Prostate gland (tissue), 2 donors: ENCODE measurements at regions not wholly inside any gene's neighbourhood (a gene's known extent, or its start where the extent isn't known, plus 50 kb on each side); places are given as distances from the start of the nearest gene placed in this dataset.

Experiments
- DNase-seq: peaks from one replicate; pipeline ENCODE4 v3.0.0-alpha.2; 2019; ENCODE audit warnings: low spot score
- H3K27ac ChIP-seq, 2 donors: fragments of 200-600 bp; sonication (generic); 2 replicates each; pipeline ENCODE4 v1.5.1; 2017 to 2019
- H3K27me3 ChIP-seq: fragments of 200-600 bp; sonication (generic); replicated peaks from 2 replicates; pipeline ENCODE4 v1.5.1; 2019; ENCODE audit not compliant: insufficient read depth
- H3K36me3 ChIP-seq, 2 donors: fragments of 200-600 bp; sonication (generic); 1 replicate in 1 of 2; 2 replicates in 1 of 2; pipeline versions ENCODE4 v1.5.1 to v1.8.1; 2017 to 2019
- H3K4me1 ChIP-seq: fragments of 200-600 bp; sonication (generic); replicated peaks from 2 replicates; pipeline ENCODE4 v1.5.1; 2019
- H3K4me3 ChIP-seq, 2 donors: fragments of 200-600 bp; sonication (generic); 2 replicates each; pipeline ENCODE4 v1.5.1; 2017 to 2019
- H3K9me3 ChIP-seq: fragments of 200-600 bp; sonication (generic); 2 replicates; pipeline ENCODE4 v1.5.1; 2017
- CTCF ChIP-seq, 4 experiments: fragments of 200-600 bp in 2 of 4; fragments of 450-650 bp in 2 of 4; sonication (generic) in 2 of 4; IDR thresholded peaks; 1 replicate in 3 of 4; 2 replicates in 1 of 4; pipeline ENCODE4 v1.5.1; 2016 to 2019; ENCODE audit warnings: antibody characterized with exemption in 4 of 4, mild to moderate bottlenecking in 2 of 4, moderate library complexity in 2 of 4
- POLR2A ChIP-seq: fragments of 450-650 bp; IDR thresholded peaks from one replicate; pipeline ENCODE4 v1.6.1; 2016; ENCODE audit warnings: antibody characterized with exemption, mild to moderate bottlenecking
- POLR2AphosphoS5 ChIP-seq: sonication (generic); formaldehyde crosslinking; IDR thresholded peaks from one replicate; pipeline ENCODE4 v1.6.1; 2017; ENCODE audit warnings: antibody characterized with exemption
- WGBS: methylation state at CpG from one replicate; pipeline ENCODE4 v1.1.5; 2018; 5-methylcytosine and 5-hydroxymethylcytosine counted together
- intact Hi-C: fragments of 100-400 bp; cut with DNase I; formaldehyde crosslinking; loops from one replicate; pipeline ENCODE4 v1.14.2; 2022

- Histone ChIP-seq H3K4me3 (no peak overlapping the region), H3K36me3 (no peaks in the 10 kb centered on the region), H3K9me3 (no peaks in the 10 kb centered on the region), H3K27me3 (no peaks in the 10 kb centered on the region), H3K27ac (no peak overlapping the region), H3K4me1 (no peaks in the 10 kb centered on the region)
- no peak for DNase-seq
- intact Hi-C loops: no loop called here
- 48% methylated on average over 5 of the region's 5 CpGs for WGBS
- TF ChIP-seq POLR2A (no peak), POLR2AphosphoS5 (no peak), CTCF (IDR thresholded peaks at IDR 0.05) (no peak)
Measured at GRCh38 chr7:13188236-13188805, 500.9 kb downstream of the ARL4A start.

- H3K4me1 ChIP-seq: no peaks in the 10 kb centered on the region
- no peaks in the 10 kb centered on the region for H3K36me3 ChIP-seq
- H3K4me3 ChIP-seq: no peak overlapping the region
- no peak overlapping the region for H3K27ac ChIP-seq
- H3K27me3 ChIP-seq: no peaks in the 10 kb centered on the region
- WGBS: 85% methylated on average over 1 of the region's 1 CpG
- intact Hi-C loops: no loop called here
- no peaks in the 10 kb centered on the region for H3K9me3 ChIP-seq
- TF ChIP-seq CTCF (IDR thresholded peaks at IDR 0.05): no peak
- TF ChIP-seq POLR2AphosphoS5: no peak
- TF ChIP-seq POLR2A: no peak
- no peak for DNase-seq
Measured at GRCh38 chr7:13188922-13189321, 501.5 kb downstream of the ARL4A start.

GRCh38 chr7:13189668-13190067 is 502.2 kb downstream of the ARL4A start:
- DNase-seq: no peak
- no peaks in the 10 kb centered on the region for H3K27me3 ChIP-seq
- no peaks in the 10 kb centered on the region for H3K9me3 ChIP-seq
- no peaks in the 10 kb centered on the region for H3K36me3 ChIP-seq
- H3K4me3 ChIP-seq: no peak overlapping the region
- no peak overlapping the region for H3K27ac ChIP-seq
- WGBS: 99% methylated on average over 2 of the region's 2 CpGs
- no peaks in the 10 kb centered on the region for H3K4me1 ChIP-seq
- TF ChIP-seq POLR2AphosphoS5: no peak
- TF ChIP-seq POLR2A: no peak
- TF ChIP-seq CTCF (IDR thresholded peaks at IDR 0.05): no peak
- intact Hi-C loops: no loop called here

GRCh38 chr7:13197501-13197900 is 510.1 kb downstream of the ARL4A start:
- Histone ChIP-seq H3K4me1 (no peaks in the 10 kb centered on the region), H3K27me3 (no peaks in the 10 kb centered on the region), H3K4me3 (no peak overlapping the region), H3K36me3 (no peaks in the 10 kb centered on the region), H3K9me3 (no peaks in the 10 kb centered on the region), H3K27ac (no peak overlapping the region)
- intact Hi-C loops: no loop called here
- WGBS: 88% methylated on average over 2 of the region's 2 CpGs
- TF ChIP-seq CTCF (IDR thresholded peaks at IDR 0.05): no peak
- no peak for DNase-seq

GRCh38 chr7:13198036-13198435 is 510.6 kb downstream of the ARL4A start:
- DNase-seq: no peak
- Histone ChIP-seq H3K9me3 (no peaks in the 10 kb centered on the region), H3K27ac (no peak overlapping the region), H3K27me3 (no peaks in the 10 kb centered on the region), H3K4me1 (no peaks in the 10 kb centered on the region), H3K4me3 (no peak overlapping the region), H3K36me3 (no peaks in the 10 kb centered on the region)
- TF ChIP-seq CTCF (IDR thresholded peaks at IDR 0.05) (no peak), POLR2A (no peak), POLR2AphosphoS5 (no peak)
- 93% methylated on average over 2 of the region's 2 CpGs for WGBS
- intact Hi-C loops: no loop called here
